AG04449 (cell line): ENCODE measurements at regions not wholly inside any gene's neighbourhood (a gene's known extent, or its start where the extent isn't known, plus 50 kb on each side); places are given as distances from the start of the nearest gene placed in this dataset.

Experiments used
- CTCF ChIA-PET: fragments of 350-600 bp; formaldehyde crosslinking; extraction: SDS; loops from one replicate; lab custom pipeline; 2021; ENCODE audit warnings: antibody characterized with exemption; lab: Yijun Ruan, JAX
- POLR2A ChIA-PET: fragments of 400-600, 350-600 bp; formaldehyde crosslinking; extraction: SDS; loops from one replicate; lab custom pipeline; 2020; ENCODE audit warnings: antibody characterized with exemption, inconsistent platforms; lab: Yijun Ruan, JAX
- DNase-seq: peaks from one replicate; pipeline ENCODE4 v3.0.0-alpha.2; 2010; ENCODE audit warnings: low read depth, low spot score
- H3K4me3 ChIP-seq: 2 replicates; pipeline ENCODE4 v1.5.1; 2011; ENCODE audit warnings: low read depth, mild to moderate bottlenecking, control low read depth, low read length
- TF ChIP-seq, protein P1 (sequence below): IDR thresholded peaks from one replicate; pipeline ENCODE4 v1.5.1; 2011; ENCODE audit warnings: mild to moderate bottlenecking, moderate library complexity, low read length, control low read depth, inconsistent platforms; ENCODE audit not compliant: insufficient read depth; ENCODE audit errors: missing control alignments

DNA sequence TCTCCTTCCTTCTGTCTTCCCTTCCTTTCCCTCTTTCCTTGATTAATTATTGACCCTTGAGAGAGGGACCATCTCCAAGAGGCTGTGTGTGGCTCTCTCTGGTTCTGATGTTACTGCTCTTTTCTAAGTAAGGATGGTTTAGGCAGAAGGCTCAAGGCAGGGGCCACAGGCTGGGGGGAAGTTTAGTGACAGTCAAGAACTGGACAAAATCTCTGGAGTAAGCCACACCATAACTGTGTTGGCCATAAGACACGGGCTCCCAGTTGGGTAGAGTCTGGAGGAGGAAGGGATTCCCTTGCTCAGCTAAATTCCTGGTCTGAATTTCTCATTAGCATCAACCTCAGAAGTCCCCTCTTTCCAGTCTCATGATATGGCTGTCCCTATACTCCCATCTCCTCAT is 74.7 kb downstream of the BUD13 start:
- TF ChIP-seq, protein P1, sequence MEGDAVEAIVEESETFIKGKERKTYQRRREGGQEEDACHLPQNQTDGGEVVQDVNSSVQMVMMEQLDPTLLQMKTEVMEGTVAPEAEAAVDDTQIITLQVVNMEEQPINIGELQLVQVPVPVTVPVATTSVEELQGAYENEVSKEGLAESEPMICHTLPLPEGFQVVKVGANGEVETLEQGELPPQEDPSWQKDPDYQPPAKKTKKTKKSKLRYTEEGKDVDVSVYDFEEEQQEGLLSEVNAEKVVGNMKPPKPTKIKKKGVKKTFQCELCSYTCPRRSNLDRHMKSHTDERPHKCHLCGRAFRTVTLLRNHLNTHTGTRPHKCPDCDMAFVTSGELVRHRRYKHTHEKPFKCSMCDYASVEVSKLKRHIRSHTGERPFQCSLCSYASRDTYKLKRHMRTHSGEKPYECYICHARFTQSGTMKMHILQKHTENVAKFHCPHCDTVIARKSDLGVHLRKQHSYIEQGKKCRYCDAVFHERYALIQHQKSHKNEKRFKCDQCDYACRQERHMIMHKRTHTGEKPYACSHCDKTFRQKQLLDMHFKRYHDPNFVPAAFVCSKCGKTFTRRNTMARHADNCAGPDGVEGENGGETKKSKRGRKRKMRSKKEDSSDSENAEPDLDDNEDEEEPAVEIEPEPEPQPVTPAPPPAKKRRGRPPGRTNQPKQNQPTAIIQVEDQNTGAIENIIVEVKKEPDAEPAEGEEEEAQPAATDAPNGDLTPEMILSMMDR, result no peak
- ChIA-PET CTCF (no interaction called here), POLR2A (no interaction called here)
- H3K4me3 ChIP-seq, result no peak overlapping the region
- DNase-seq, result no peak

DNA sequence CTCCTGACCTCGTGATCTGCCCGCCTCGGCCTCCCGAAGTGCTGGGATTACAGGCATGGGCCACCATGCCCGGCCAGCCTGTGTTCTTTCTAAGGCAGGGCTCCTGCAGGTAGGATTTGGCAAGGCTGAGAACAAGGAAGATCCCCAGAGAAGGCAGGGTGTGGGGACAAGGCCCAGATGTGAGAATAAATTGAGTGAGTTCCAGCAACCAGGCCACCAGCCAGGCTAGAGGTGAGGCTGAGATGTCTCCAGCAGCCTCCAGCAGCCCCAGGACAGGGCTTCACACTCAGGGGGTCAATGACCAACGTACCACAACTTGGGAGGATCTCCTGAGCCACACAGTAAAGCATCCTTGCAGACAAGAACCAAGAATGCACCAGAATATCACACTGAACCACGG is 75.1 kb downstream of the BUD13 start:
- no peak overlapping the region for H3K4me3 ChIP-seq
- ChIA-PET POLR2A (no interaction called here), CTCF (interaction anchor here (1.2 kb wide), 1 partner anchor 243 kb away, joined by 4 read pairs; no protein-coding TSS in a partner anchor)
- no peak for DNase-seq
- TF ChIP-seq, protein P1, result no peak

DNA sequence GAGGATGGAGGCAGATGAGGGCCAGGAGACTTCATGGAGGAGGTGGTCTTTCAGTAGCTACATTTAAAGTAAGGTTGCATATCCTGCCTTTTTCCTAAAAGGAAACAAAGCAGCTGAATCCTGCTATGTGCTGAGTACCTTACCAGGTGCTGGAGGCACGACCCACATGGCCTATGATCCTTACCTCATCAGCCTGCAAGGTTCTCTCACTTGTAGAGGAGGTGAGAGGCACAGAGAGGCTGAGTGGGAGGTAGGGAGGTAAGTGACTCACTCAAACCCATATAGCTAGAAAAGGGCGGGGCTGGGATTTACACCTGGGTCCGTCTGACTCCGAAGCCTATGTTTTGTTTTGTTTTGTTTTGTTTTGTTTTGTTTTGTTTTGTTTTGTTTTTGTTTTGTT is 75.8 kb downstream of the BUD13 start:
- no peak overlapping the region for H3K4me3 ChIP-seq
- CTCF ChIA-PET, result interaction anchor here (1.2 kb wide), 1 partner anchor 242 kb away, joined by 4 read pairs; no protein-coding TSS in a partner anchor
- TF ChIP-seq, protein P1, result no peak
- POLR2A ChIA-PET, result no interaction called here
- no peak for DNase-seq

DNA sequence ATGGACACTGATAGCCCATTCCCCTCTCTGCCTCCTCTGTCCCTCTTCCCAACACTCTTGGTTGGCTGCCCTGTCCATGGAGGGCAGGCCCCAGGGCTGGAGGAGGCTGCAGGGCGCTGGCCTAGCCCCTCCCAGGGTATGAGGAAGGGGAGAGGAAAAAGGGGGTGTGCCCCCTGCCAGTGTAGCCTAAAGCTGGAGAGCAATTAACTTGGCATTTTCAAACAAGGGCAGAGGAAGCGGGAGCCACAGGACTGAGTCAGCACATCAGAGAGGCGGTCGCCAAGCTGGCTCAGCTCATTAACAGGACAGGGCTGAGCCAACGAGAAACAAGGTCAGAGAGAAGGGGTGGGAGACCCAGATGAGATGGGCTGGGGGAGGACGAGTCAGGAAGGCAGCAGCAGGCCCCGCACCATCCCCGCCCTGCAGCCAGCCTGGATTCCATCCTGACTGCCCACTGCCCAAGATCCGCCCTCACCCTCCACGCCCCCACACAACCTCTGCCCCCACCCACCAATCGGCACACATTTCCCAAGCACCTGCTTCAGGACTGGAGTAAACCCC is 76.3 kb downstream of the BUD13 start:
- POLR2A ChIA-PET, result no interaction called here
- no peak for DNase-seq
- CTCF ChIA-PET, result interaction anchor here (1.2 kb wide), 1 partner anchor 242 kb away, joined by 4 read pairs; no protein-coding TSS in a partner anchor
- TF ChIP-seq, protein P1, result no peak
- H3K4me3 ChIP-seq, result no peak overlapping the region

DNA sequence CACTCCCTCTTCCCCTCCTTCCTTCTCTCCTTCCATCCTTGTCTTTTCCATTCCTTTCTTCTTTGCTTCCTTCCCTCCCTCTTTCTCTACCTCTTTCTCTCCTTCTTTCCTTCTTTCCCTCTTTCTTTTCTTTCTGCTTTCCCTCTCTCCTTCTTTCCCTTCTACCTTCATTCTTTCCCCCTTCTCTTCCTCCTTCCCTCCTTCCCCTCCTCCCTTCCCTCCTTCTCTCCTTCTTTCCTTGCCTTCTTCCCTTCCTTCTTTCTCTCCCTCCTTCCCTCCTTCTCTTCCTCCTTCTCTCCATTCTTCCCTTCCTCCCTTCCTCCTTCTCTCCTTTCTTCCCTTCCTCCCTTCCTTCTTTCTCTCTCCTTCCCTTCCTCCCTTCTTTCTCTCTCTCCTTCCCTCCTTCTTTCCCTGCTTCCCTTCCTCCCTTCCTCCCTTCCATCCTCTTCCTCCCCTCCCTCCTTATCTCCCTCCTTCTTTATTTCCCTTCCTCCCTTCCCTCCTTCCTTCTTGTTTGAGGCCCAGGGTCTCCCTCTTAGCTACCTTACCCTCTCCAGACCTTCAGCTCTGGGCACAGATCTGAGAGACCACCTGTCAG is 77.0 kb downstream of the BUD13 start:
- no peak for DNase-seq
- POLR2A ChIA-PET, result no interaction called here
- H3K4me3 ChIP-seq, result no peak overlapping the region
- TF ChIP-seq, protein P1, result no peak
- CTCF ChIA-PET, result no interaction called here

DNA sequence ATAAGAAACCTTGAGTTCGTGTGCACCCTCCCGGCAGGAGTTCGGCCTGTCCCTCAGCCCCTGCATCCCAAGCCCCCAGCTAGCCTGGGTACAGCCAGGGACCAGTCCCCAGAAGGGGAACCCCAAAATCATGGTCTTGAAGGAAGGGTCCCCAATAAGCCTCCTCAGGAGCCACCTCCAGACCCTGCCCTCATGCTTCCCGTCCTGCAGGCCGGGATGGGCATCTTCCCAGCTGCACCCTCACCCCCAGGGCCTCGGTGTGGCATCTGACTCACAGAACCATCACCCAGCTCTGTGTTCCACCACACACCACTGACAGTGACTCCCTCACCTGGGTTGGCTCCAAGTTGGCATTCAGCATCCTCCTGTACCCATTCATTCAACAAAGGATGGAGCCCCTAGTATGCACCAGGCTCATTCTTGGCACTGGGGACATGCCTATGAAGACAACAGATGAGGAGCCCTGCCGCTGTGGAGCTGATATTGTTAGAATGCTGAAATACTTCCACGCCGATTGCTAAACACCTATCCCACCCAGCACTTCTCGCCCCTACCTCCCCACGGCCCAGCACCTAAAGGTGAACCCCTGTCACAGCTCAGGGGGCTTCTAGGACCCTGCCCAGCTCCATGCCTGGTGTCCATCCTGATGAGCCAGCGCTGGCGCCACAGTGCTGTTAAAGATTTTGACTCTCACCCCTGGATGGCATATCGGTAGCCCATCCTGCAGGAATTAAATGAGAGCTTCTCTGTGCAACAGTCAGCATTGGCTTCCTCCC is 77.8 kb downstream of the BUD13 start:
- no peak overlapping the region for H3K4me3 ChIP-seq
- ChIA-PET POLR2A (no interaction called here), CTCF (interaction anchor here (1.1 kb wide), 1 partner anchor 38 kb away, joined by 3 read pairs; no protein-coding TSS in a partner anchor)
- DNase-seq, result no peak
- TF ChIP-seq, protein P1, result no peak
